ENCODE measurements at regions not wholly inside any gene's neighbourhood (a gene's known extent, or its start where the extent isn't known, plus 50 kb on each side); places are given as distances from the start of the nearest gene placed in this dataset.

DNA sequence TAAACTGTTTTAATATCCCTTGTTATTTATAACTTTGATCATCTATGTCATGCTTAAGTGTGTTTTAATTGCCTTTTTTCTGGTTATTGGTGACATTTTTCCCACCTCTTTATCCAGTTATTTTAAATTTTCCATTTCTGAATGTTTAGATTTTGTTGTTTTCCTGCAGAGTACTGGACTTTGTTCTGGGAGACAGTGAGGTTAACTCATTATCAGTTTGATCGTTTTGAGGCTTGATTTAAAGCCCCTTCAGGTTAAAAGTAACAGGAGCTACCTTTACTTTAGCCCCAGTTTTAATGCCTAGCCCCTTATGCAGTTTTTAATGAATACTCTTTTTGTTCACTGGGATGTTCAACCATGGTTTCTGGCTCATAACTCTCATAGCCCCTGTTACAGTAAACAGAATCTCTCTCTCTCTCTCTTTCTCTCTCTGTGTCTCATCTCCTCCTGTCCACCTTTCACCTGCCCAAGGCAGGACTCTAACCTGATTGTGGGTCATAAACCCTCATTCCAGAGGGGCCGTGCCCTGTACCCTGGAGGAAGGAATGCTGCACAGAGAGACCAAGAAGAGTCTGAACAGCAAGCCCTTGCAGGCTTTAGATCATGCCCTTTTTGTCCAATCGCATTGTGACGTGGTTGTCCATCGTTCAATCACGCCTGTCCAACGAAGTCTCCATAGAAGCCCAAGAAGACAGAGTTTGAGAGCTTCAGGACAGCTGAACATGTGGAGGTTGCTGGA lies 91.8 kb upstream of the WDR72 start:
- Mint-ChIP-seq H3K27ac (ENCODE audit: unreplicated experiment) (no peak overlapping the region), H3K9me3 (ENCODE audit: unreplicated experiment) (peaks cover 5% of the 10 kb centered on the region)

DNA sequence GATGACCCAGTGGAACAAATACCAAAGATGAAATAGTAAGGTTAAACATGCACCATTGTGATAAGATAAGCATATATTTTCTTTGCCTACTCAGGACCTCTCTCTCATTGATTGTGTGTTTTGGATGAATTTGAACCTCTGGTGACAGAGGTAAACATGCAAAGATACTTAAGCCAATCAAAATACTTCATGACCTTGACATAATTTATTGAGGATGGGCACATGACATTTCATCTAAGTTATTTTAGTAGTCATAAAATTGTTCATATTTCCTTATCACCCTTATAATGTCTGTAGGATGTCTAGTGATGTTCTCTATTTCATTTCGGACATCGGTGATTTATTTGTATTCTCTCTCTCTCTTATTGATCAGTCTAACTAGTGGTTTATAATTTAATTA lies 88.3 kb upstream of the WDR72 start:
- no peak for TF ChIP-seq EZH2 (IDR thresholded peaks at IDR 0.05; ENCODE audit: insufficient read depth, low read length)
- TF ChIP-seq CTCF (IDR thresholded peaks at IDR 0.05; ENCODE audit: insufficient read depth, low read depth, low read length), result no peak
- Histone ChIP-seq H3K4me3 (ENCODE audit: insufficient read depth, low read depth, low read length) (no peak overlapping the region), H3K4me2 (ENCODE audit: low read length) (no peak overlapping the region), H3K27me3 (ENCODE audit: insufficient read depth, low read length) (no peaks in the 10 kb centered on the region), H2AFZ (ENCODE audit: low read depth, low read length) (no peak overlapping the region), H3K36me3 (ENCODE audit: insufficient read depth, low read length) (no peaks in the 10 kb centered on the region), H3K27ac (ENCODE audit: low read depth, low read length) (no peak overlapping the region), H3K4me1 (ENCODE audit: insufficient read depth, low read length) (no peaks in the 10 kb centered on the region), H3K9me3 (ENCODE audit: insufficient read depth, low read depth, low read length) (no peaks in the 10 kb centered on the region), H4K20me1 (ENCODE audit: insufficient read depth, low read length) (no peaks in the 10 kb centered on the region), H3K9ac (ENCODE audit: low read length) (no peak overlapping the region), H3K79me2 (ENCODE audit: insufficient read depth, low read length) (no peaks in the 10 kb centered on the region)
- no peak for DNase-seq (ENCODE audit: low read depth)
- H3K27ac Mint-ChIP-seq (ENCODE audit: unreplicated experiment), result no peak overlapping the region
- H3K4me3 Mint-ChIP-seq (ENCODE audit: unreplicated experiment), result no peak overlapping the region
- H3K36me3 Mint-ChIP-seq (ENCODE audit: low read depth, unreplicated experiment), result no peaks in the 10 kb centered on the region
- peaks cover 2% of the 10 kb centered on the region for H3K9me3 Mint-ChIP-seq (ENCODE audit: unreplicated experiment)
- H3K4me1 Mint-ChIP-seq (ENCODE audit: low read depth, unreplicated experiment), result no peaks in the 10 kb centered on the region
- H3K27me3 Mint-ChIP-seq (ENCODE audit: low read depth, unreplicated experiment), result no peaks in the 10 kb centered on the region
- no peak for FAIRE-seq

More for the DNA sequence above, 91.8 kb upstream of the WDR72 start:
- Histone ChIP-seq H3K9ac (ENCODE audit: low read length) (no peak overlapping the region), H2AFZ (ENCODE audit: low read depth, low read length) (no peak overlapping the region), H3K36me3 (ENCODE audit: insufficient read depth, low read length) (no peaks in the 10 kb centered on the region), H3K27me3 (ENCODE audit: insufficient read depth, low read length) (no peaks in the 10 kb centered on the region), H3K79me2 (ENCODE audit: insufficient read depth, low read length) (no peaks in the 10 kb centered on the region), H3K4me3 (ENCODE audit: insufficient read depth, low read depth, low read length) (no peak overlapping the region), H3K9me3 (ENCODE audit: insufficient read depth, low read depth, low read length) (no peaks in the 10 kb centered on the region), H3K4me2 (ENCODE audit: low read length) (no peak overlapping the region), H3K27ac (ENCODE audit: low read depth, low read length) (no peak overlapping the region), H4K20me1 (ENCODE audit: insufficient read depth, low read length) (no peaks in the 10 kb centered on the region), H3K4me1 (ENCODE audit: insufficient read depth, low read length) (no peaks in the 10 kb centered on the region)
- DNase-seq (ENCODE audit: low read depth) (no peak), FAIRE-seq (no peak)
- H3K27me3 Mint-ChIP-seq (ENCODE audit: low read depth, unreplicated experiment), result no peaks in the 10 kb centered on the region
- H3K4me1 Mint-ChIP-seq (ENCODE audit: low read depth, unreplicated experiment), result no peaks in the 10 kb centered on the region
- no peak overlapping the region for H3K4me3 Mint-ChIP-seq (ENCODE audit: unreplicated experiment)
- TF ChIP-seq CTCF (IDR thresholded peaks at IDR 0.05; ENCODE audit: insufficient read depth, low read depth, low read length), result no peak
- no peaks in the 10 kb centered on the region for H3K36me3 Mint-ChIP-seq (ENCODE audit: low read depth, unreplicated experiment)

- H3K36me3 ChIP-seq (ENCODE audit: insufficient read depth, low read length), result no peaks in the 10 kb centered on the region
- no peak overlapping the region for H3K4me3 Mint-ChIP-seq (ENCODE audit: unreplicated experiment)
- peaks cover 2% of the 10 kb centered on the region for H3K9me3 Mint-ChIP-seq (ENCODE audit: unreplicated experiment)
- H3K4me1 Mint-ChIP-seq (ENCODE audit: low read depth, unreplicated experiment), result no peaks in the 10 kb centered on the region
- no peaks in the 10 kb centered on the region for H3K79me2 ChIP-seq (ENCODE audit: insufficient read depth, low read length)
- no peak overlapping the region for H2AFZ ChIP-seq (ENCODE audit: low read depth, low read length)
- H3K27ac Mint-ChIP-seq (ENCODE audit: unreplicated experiment), result no peak overlapping the region
- no peaks in the 10 kb centered on the region for H3K27me3 Mint-ChIP-seq (ENCODE audit: low read depth, unreplicated experiment)
- TF ChIP-seq CTCF (IDR thresholded peaks at IDR 0.05; ENCODE audit: insufficient read depth, low read depth, low read length) (no peak), EZH2 (IDR thresholded peaks at IDR 0.05; ENCODE audit: insufficient read depth, low read length) (no peak)
- no peaks in the 10 kb centered on the region for H3K36me3 Mint-ChIP-seq (ENCODE audit: low read depth, unreplicated experiment)
- no peak for FAIRE-seq
- no peak overlapping the region for H3K27ac ChIP-seq (ENCODE audit: low read depth, low read length)
- H3K4me1 ChIP-seq (ENCODE audit: insufficient read depth, low read length), result no peaks in the 10 kb centered on the region
- no peaks in the 10 kb centered on the region for H3K27me3 ChIP-seq (ENCODE audit: insufficient read depth, low read length)
- DNase-seq (ENCODE audit: low read depth), result no peak
- no peaks in the 10 kb centered on the region for H3K9me3 ChIP-seq (ENCODE audit: insufficient read depth, low read depth, low read length)
- no peaks in the 10 kb centered on the region for H4K20me1 ChIP-seq (ENCODE audit: insufficient read depth, low read length)
- no peak overlapping the region for H3K4me2 ChIP-seq (ENCODE audit: low read length)
- H3K9ac ChIP-seq (ENCODE audit: low read length), result no peak overlapping the region
- H3K4me3 ChIP-seq (ENCODE audit: insufficient read depth, low read depth, low read length), result no peak overlapping the region
These were observed 85.2 kb upstream of the WDR72 start for GRCh38 chr15:53844634-53845033.

Measured in astrocyte (in vitro differentiated cells and primary cell).